ENCODE measurements at regions not wholly inside any gene's neighbourhood (a gene's known extent, or its start where the extent isn't known, plus 50 kb on each side); places are given as distances from the start of the nearest gene placed in this dataset.

- TF ChIP-seq CTCF (conservative IDR thresholded peaks at IDR 0.05; ENCODE audit: low read length) (no peak), EZH2phosphoT487 (IDR thresholded peaks at IDR 0.05; ENCODE audit: borderline replicate concordance) (no peak)
Measured at GRCh38 chr3:816605-817004, 276.2 kb upstream of the CNTN6 start.

All from Loucy (cell line).